H4 (cell line): ENCODE measurements at regions not wholly inside any gene's neighbourhood (a gene's known extent, or its start where the extent isn't known, plus 50 kb on each side); places are given as distances from the start of the nearest gene placed in this dataset.
"Not testable (repeated sequence)": the region's sequence is repeated elsewhere in the genome, so short reads cannot be mapped to it uniquely, and the experiment has no call there.

ENCODE experiments used
- DNase-seq: peaks from one replicate; pipeline ENCODE4 v3.0.0-alpha.2; 2015; ENCODE audit warnings: low spot score

- no peak for DNase-seq
These were observed 156.8 kb downstream of the FOXD2 start for GRCh38 chr1:47594627-47595026.

DNA sequence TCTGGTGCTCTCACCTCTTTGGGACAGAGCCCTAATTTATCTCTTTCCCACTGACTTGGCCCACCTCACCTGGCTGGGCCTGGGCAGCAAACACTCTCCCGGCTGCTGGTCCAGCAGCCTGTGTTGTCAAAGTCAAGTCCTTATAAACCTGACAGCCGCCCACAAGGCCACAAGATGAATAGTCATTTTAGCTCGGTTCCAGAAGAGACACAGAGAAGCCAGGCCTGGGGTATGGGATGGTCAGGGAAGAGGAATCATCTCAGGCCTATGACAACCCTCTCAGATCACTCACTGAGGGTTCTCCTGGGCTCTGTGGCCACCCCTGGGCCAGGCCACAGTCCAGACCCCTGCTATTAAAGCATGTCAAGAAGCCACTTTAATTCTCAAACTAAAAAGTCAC is 158.5 kb downstream of the FOXD2 start:
- DNase-seq = no peak

DNA sequence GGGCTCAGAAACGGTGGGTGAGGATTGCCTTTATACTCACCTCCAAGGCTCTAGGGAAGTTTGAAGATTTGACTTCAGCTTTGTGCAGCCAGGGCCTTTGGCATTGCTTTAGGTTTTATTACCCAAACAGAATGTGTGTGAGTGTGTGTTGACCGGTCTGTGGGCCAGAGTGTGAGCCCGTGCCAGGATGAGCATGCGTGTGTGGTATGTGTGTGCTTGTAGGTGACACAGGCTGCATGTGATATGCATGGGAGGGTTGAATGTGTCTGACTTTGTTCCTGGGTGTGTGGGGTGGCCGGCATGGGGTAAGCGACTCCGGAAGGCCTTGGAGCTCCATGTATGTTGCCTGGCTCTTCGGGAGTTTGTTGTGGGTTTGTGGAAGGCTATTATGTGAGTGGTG is 160.5 kb downstream of the FOXD2 start:
- no peak for DNase-seq

GRCh38 chr1:47599777-47600176 is 161.9 kb downstream of the FOXD2 start:
- no peak for DNase-seq

DNA sequence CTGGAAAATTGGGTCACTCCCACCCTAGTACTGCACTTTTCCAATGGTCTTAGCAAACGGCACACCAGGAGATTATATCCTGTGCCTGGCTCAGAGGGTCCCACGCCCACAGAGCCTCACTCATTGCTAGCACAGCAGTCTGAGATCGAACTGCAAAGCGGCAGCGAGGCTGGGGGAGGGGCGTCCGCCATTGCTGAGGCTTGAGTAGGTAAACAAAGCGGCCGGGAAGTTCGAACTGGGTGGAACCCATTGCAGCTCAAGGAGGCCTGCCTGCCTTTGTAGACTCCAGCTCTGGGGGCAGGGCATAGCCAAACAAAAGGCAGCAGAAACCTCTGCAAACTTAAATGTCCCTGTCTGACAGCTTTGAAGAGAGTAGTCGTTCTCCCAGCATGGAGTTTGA is 164.6 kb downstream of the FOXD2 start:
- DNase-seq = not testable (repeated sequence)

DNA sequence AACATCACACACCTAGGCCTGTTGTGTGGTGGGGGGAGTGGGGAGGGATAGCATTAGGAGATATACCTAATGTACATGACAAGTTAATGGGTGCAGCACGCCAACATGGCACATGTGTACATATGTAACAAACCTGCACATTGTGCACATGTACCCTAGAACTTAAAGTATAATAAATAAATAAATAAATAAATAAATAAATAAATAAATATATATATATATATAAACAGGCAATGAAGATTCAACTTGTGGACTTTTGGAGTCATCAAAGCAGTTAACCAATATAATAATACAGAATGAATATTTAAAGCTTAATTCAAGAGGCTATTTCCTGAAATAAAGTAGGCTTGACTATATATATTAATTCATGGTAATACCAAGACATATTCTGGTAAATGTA is 167.0 kb downstream of the FOXD2 start:
- not testable (repeated sequence) for DNase-seq

GRCh38 chr1:47608296-47608875 is 170.5 kb downstream of the FOXD2 start:
- DNase-seq = no peak

DNA sequence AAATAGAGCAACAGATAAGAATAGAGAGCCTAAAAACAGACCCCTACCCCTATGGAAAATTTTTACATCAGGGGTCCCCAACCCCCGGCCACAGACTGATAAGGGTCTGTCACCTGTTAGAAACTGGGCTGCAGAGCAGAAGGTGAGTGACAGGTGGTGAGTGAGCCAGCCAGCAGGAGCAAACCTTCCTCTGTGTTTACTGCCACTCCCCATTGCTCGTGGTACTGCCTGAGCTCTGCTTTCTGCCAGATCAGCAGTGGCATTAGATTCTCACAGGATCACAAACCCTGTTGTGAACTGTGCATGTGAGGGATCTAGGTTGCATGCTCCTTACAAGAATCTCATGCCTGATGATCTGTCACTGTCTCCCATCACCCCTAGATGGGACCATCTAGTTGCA is 174.1 kb downstream of the FOXD2 start:
- DNase-seq = no peak

GRCh38 chr1:47612819-47613218 is 175.0 kb downstream of the FOXD2 start:
- DNase-seq = no peak

- DNase-seq = no peak
These were observed 178.2 kb downstream of the FOXD2 start for GRCh38 chr1:47616036-47616435.

DNA sequence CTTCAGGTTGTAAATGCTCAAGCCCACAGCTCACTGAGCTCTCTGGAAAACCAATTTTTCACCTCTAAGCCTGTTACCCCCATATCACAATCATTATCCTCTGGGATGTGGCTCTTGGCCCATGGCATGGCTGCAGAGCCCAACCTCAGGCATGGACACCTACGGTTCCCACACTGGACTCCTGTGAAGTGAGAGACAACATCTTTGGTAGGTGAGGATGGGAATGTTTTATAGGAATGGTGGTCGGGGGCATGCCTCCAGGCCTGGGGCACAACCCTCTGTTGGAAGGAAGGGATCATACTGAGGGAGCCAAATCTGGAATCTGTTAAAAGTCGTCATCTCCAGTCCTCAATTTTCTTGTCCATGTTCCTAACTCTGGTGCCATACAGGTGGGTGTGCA is 179.1 kb downstream of the FOXD2 start:
- DNase-seq = no peak

DNA sequence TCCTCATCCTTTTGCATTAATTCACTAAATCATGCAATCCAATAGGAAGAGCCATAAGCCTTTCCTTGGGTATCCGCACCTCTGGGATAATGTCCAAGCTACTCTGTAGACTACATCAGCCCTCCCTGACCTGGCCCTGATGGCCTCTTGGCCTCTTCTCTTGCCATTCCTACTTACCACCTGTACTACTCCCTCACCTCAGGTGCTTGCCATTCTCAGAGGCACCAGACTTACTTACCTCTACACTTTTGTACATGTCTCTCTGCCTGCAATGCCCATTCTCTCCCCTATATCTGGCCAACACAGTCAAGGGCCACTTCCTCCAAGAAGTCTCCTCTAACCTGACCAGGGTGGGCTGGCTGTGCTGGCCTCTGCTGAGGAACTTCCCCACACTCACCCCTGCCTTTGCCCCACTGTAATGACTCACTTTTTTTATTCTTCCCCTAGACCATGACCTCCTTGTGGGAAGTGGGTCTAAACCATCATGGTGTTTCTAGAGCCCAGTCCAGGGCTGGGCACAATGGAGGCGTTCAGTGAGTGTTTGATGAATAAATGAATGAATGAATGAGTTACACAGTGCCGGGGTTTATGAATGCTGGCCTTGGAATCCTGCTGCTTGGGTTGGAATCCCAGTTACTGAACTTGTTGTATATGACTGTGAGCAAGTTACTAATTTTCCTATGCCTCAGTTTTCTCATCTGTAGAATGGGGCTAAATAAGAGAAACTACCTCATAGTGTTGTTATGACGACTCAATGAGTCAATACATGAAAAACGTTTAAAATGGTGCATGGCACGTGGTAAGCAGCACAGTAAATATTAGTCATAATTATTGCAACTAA is 179.8 kb downstream of the FOXD2 start:
- no peak for DNase-seq

DNA sequence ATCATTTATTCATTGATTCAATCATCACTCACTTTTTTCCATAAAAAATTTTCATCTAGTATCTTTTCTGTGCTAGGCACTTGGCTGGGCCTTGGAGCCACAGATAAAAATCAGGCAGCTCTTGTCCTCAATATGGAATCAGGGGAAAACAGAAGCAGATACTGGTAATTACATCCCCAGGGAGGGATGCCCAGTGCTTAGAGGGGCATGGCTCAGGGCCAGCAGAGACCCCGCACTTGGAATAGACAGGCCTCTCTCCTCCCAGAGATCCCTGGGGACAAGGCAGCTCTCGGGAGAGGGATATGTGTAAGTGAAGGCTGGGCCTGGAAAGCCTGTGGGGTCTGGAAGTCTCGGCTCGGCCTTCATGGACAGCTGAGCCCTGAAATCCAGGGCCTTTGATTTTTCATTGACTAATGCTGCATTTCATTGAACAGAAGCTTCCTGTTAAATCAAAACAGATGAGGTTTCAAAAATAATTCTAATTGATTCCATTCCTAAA is 180.4 kb downstream of the FOXD2 start:
- DNase-seq = no peak

DNA sequence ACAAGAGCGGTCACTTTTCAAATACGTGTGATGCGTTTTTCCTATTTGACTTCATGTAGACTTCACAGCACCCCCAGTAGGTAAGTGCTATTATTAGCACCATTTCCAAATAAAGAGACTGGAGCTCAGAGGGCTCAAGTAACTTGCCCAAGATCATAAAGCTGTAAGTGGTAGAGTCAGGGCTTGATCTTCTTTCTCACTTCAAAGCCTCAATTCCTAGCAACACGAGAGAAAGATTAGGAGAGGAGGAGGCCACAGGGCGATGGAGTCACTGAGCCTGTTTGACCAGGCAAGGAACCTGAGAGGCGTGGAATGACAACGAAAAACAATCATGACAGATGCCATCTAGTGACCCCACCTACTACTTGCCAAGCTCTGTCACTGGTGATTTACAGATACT is 181.0 kb downstream of the FOXD2 start:
- DNase-seq = no peak

- DNase-seq = no peak
These were observed 183.6 kb downstream of the FOXD2 start for GRCh38 chr1:47621483-47621882.

DNA sequence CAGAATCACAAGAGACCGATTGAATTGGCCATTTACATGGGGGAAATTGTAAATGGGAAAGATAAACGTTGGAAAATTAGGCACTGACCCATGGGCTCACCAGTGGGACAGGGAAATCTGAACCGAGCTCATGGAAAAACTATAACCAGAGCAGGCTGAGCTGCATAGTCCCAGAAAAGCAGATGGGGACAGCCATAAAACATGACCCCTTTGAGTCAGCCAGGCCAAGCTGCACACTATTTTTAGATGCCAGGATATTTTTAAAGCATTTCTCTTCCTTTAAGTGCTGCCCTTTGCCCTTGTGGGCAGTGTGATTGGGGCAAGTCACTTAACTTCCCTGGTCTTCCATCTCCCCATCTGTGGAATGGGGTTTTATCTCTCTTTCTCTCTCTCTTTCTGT is 184.1 kb downstream of the FOXD2 start:
- DNase-seq = no peak

DNA sequence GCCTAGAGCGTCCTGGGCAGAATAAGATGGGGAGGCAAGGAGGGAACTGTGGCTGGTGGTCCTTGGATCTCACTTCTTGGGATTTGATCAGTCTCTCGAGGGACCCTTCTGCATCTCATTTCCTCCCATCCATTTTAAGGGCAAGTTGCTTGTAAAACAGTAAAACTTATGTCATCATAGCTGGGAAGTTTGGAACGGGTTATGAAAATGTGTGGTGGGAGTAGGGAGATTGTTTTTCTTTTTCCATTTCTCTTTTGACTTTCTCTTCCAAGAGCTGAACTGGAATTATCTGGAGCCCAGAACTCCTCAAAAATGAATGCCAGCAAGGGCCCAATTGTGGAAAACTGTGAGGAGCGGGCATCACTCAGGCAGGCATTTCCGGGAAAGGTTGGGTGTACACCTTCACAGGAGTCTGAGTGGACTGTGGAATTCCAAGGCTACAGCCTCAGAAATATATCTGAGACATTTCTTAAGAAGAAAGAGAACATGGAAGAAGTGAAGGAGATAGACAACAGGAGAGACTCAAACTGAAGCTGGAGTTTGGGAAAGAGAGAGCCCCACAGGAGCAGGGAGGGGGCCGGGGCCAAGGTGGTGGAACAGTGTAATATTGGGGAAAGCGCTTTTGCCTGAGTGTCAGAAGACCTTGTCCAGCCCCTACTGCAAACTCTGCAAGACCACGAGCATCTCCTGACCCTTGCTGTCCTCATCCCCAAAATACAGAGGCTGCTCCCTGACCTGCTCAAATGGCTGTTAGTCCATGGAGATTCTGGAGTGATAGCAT is 185.1 kb downstream of the FOXD2 start:
- no peak for DNase-seq

DNA sequence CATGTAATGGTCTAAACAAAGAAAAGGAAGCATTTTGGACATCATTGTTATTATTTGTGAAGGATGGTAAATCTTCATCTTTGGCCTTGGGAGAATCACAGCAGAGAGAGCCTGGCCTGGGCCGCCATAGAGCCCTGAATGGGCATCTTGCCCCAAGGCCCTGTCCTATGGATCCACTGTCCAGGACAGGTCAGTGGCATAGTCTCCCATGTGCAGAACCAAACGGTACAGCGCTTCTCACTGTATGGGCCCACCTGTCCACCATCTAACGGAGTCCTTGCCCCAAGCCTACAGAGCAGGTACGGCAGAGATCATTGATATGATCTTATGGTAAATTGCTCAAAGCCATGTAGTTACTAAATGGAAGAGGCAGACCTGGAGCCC is 185.7 kb downstream of the FOXD2 start:
- no peak for DNase-seq

DNA sequence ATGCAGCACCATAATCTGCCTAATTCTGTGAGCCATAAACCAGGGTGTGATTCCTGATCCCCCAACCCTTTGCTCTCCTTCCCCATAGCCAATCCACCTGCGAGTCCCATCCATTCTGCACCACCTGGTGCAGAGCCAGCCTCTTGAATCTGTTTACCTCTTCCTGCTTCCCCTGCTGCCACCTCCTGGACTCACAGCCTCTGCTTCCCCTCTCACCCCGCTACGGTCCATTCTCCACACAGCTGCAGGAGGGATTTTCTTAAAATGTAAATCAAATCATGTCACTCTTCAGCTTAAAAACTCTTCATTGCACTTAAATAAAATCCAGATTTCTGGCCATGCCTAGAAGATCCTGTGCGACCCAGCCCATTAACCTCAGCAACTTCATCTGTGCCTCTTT is 186.7 kb downstream of the FOXD2 start:
- DNase-seq = no peak

- no peak for DNase-seq
These were observed 189.2 kb downstream of the FOXD2 start for GRCh38 chr1:47627016-47627415.

- DNase-seq = no peak
These were observed 189.9 kb downstream of the FOXD2 start for GRCh38 chr1:47627471-47628370.

GRCh38 chr1:47629201-47629600 is 191.4 kb downstream of the FOXD2 start:
- DNase-seq = no peak
